ENCODE measurements at regions not wholly inside any gene's neighbourhood (a gene's known extent, or its start where the extent isn't known, plus 50 kb on each side); places are given as distances from the start of the nearest gene placed in this dataset.

GRCh38 chr9:80791836-80792235 is 897.5 kb downstream of the TLE1 start:
- Histone ChIP-seq H3K79me1 (ENCODE audit: insufficient read depth, low read depth, low read length, poor library complexity, severe bottlenecking) (no peaks in the 10 kb centered on the region), H4K8ac (replicated peaks; ENCODE audit: insufficient read length, low read depth, low read length) (no peak overlapping the region), H4K20me1 (ENCODE audit: control insufficient read depth, insufficient read depth, insufficient read length) (no peaks in the 10 kb centered on the region), H3K14ac (ENCODE audit: insufficient read depth, low read length) (no peak overlapping the region), H2BK20ac (ENCODE audit: low read depth, low read length, poor library complexity, severe bottlenecking) (no peak overlapping the region), H2AFZ (ENCODE audit: low read length) (no peak overlapping the region), H3K4ac (ENCODE audit: low read depth, low read length) (no peak overlapping the region), H2AK5ac (ENCODE audit: insufficient read length, low read length) (no peak overlapping the region), H4K5ac (ENCODE audit: insufficient read length, low read depth, low read length) (no peak overlapping the region), H3K4me1 (ENCODE audit: insufficient read depth, low read length) (no peaks in the 10 kb centered on the region), H3K9ac (ENCODE audit: extremely low read depth, insufficient read length, low read length) (no peak overlapping the region), H3K27me3 (ENCODE audit: insufficient read depth, low read length) (no peaks in the 10 kb centered on the region), H3K23ac (ENCODE audit: insufficient read length, low read depth, low read length) (no peak overlapping the region), H2BK15ac (ENCODE audit: low read depth, low read length) (no peak overlapping the region), H2BK5ac (ENCODE audit: insufficient read length, low read length) (no peak overlapping the region), H3K56ac (ENCODE audit: insufficient read length, low read depth, low read length) (no peak overlapping the region), H3K4me2 (ENCODE audit: insufficient read depth, insufficient read length, low read length) (no peak overlapping the region), H2BK120ac (ENCODE audit: low read depth, low read length, poor library complexity, severe bottlenecking) (no peak overlapping the region), H3K27ac (ENCODE audit: insufficient read length, low read depth, low read length) (no peak overlapping the region), H3K18ac (ENCODE audit: insufficient read length, low read depth, low read length) (no peak overlapping the region), H2BK12ac (ENCODE audit: insufficient read length, low read depth, low read length) (no peak overlapping the region), H4K91ac (ENCODE audit: insufficient read length, low read depth, low read length) (no peak overlapping the region), H3K23me2 (ENCODE audit: insufficient read length, low read depth, low read length, poor library complexity, severe bottlenecking) (no peaks in the 10 kb centered on the region), H3K79me2 (ENCODE audit: insufficient read depth, low read length) (no peaks in the 10 kb centered on the region), H3K9me3 (ENCODE audit: control insufficient read depth, low read depth, low read length) (no peaks in the 10 kb centered on the region), H3T11ph (ENCODE audit: low read length) (no peak overlapping the region)
- Mint-ChIP-seq H3K27ac (no peak overlapping the region), H3K27me3 (ENCODE audit: low read depth) (no peaks in the 10 kb centered on the region), H3K4me1 (0 out of 4 replicates have a peak, but pooled peaks cover 0 to 2% of the 10 kb centered on the region in 2 experiments), H3K36me3 (ENCODE audit: insufficient read depth in 1 of 3, low read depth in 3 of 3) (no peaks in the 10 kb centered on the region), H3K9me3 (no peaks in the 10 kb centered on the region), H3K4me3 (no peak overlapping the region)
- TF ChIP-seq CTCF (conservative IDR thresholded peaks at IDR 0.05): no peak
- WGBS (ENCODE audit: extremely low coverage, insufficient read length, low lambda C conversion rate): no CpG with 5 or more reads among the region's 2 CpGs
- DNase-seq: no peak

All from H9 (cell line).